ENCODE measurements at regions not wholly inside any gene's neighbourhood (a gene's known extent, or its start where the extent isn't known, plus 50 kb on each side); places are given as distances from the start of the nearest gene placed in this dataset.
"Not testable (repeated sequence)": the region's sequence is repeated elsewhere in the genome, so short reads cannot be mapped to it uniquely, and the experiment has no call there.

DNA sequence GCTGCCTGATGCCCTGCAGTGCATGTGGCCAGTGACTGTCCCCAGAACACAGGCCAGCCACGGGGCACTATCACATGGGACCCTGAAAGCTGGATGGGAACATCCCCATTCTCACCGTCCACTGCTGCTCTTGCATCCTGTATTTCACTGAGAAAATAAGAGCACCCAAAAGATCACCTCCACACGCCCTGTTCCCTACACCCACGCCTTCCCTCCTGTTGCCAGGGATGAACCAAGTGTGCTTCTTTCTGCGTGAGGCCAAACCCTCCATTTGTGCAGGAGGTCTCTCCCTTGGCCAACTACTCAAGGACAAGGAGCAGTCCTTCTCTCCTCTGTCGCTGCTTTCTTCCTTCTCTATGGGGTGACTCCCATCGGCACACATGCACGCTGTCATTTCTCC is 118.3 kb downstream of the LRRC37A3 start:
- DNase-seq = not testable (repeated sequence)

DNA sequence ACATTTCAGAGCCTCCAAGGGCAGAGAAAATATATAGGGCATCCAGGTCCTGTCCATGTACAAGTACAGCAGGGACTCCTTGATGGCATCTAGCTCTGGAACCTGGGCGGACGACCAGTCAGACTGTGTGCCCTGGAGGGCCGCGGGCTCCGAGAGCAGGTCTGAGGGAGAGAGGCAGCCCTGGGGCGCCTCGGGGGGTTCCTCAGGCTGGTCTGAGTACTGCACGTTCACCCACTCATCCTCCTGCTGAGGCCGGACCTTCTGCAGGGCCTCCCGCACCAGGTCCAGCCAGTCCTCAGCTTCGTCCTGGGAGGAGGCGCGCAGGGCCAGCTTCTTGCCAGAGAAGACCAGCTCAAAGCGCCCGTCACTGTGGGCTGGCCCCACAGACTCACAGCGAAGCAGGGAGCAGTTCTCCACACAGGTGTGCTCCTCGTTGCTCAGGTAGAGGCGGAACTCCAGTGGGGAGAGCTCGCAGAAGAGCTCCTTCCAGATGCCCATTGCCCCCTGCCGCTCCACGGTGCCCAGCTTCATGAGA is 118.8 kb downstream of the LRRC37A3 start:
- not testable (repeated sequence) for DNase-seq

DNA sequence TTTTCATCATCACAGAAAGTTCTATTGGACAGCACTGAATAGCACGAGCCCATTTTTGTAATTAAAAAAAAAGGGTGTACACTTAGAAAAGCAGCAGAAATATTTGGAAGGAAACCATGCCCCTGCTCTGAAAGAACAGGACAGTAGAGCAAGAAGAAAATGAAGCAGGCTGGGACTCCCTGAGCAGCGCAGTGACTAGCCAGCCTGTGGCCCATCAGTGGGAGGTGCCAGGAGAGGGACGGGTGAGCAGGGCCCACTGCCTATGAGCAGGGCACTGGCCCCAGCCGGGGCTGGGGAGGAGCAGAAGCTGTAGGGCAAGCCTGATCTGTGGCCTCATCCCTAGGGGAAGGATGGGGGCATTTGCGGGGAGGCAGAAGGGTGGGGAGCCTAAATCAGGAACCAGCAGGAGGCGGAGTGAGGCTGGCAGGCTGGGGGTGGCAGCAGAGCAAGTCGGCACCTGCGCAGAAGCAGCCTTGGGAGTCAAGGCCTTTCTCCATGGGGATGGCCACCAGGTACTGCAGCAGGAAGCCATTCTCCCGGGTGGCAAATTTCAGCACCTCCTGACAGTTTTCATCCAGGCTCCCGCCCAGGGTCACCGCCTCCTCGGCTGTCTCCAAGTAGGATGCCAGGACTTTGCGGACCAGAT is 119.6 kb downstream of the LRRC37A3 start:
- not testable (repeated sequence) for DNase-seq

DNA sequence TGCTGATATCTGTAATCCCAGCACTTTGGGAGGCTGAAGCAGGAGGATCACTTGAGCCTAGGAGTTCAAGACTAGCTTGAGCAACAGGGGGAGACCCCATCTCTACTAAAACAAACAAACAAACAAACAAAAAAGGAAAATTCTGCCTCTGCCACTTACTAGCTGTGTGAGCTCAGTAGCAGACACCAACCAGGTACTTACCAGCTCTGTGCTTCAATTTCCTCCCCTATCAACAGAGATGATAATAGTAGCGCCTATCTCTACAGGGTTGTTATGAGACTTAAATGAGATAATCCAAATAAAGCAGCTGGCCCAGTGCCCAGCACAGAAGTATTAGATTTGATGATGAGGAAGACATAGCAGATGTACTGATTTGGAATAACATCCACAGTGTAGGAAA is 120.3 kb downstream of the LRRC37A3 start:
- not testable (repeated sequence) for DNase-seq

DNA sequence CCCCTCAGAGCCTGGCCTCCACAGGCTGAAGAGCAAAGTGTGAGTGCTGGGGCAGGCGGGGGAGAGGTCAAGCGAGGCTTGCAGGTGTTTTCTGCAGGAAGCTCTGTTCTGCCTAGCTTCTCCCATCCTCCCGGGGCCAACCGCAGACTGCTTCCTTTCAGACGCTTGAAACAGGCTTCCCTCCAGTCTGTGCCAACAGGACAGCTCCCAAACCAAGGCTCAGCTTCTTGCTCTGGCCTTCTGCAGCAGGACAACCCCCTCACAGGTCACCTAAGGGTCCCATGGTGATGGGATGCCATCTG is 120.8 kb downstream of the LRRC37A3 start:
- DNase-seq = not testable (repeated sequence)

DNA sequence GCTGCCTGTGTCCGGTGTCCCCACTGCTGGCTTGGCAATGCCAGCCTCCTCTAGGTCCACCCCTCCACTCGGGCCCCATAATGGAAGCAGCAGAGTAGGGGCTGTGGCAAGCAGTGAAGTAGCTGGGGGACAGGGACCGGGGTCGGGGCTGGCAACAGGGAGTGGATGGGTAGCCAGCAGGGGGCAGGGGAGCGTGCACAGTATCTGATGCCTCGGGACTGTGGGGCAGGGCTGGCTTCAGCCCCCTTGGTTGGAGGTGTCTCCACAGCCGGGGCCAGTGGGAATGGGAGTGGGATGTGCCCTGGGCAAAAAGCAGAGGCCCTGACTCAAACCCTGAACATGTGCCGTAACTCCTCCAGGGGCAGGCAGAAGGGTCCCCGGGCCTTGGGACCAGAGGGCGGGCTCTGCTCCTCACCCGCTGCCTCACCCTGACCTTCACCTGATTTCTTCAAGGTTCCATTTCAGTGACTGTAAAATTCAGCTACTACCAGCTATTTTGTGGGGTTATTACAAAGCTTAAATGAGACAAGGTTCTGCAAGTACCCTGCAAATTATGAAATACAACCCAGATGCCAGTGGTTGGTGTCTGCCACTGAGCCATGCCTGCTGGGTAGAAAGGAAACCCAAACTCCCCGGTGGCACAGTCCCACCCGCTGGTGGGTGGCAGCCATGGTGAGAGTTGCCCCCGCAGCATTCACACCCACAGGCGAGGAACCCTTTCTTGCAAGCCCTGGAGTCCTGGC is 121.4 kb downstream of the LRRC37A3 start:
- not testable (repeated sequence) for DNase-seq

DNA sequence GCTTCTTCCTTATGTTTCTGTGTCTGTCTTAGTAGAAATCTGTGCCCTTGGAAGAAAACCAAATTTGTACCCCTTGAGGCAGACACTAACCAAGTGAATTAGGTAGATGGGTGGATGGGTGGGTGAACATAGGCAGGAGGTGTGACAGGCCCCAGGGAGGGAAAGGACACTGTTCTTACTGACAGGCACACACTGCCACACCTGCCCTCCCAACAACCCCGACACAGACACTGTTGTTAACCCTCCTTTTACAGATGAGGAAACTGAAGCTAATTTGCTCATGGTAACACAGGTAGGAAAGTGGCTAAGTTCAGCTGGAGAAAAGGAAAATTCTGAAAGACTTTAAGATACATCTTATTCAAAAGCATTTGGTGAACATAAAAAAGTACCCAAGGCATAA is 123.9 kb downstream of the LRRC37A3 start:
- DNase-seq = not testable (repeated sequence)

DNA sequence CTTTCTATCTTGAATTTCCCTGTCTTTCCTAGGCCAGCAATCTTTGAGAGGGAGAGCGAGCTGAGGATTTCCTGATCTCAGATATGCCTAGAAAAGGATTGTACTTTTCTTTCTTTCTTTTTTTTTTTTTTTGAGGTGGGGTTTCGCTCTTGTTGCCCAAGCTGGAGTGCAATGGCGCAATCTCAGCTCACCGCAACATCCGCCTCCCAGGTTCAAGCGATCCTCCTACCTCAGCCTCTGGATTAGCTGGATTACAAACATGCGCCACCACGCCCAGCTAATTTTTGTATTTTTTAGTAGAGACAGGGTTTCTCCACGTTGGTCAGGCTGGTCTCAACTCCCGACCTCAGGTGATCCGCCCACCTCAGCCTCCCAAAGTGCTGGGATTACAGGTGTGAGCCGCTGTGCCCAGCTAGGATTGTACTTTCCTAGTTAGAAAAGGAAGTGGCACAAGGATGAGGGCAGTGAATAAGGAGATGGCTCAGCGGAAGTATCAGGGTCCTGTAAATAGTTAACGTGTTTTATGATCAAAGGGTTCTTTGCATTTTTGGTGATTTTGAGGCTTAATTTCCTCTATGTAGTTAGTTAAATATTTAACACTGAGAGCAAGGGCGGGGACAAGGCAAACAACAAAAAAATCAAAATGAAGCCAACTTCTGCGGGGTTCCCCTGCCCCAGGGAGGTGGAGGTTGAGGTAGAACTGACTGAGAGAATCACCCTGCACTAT is 124.6 kb downstream of the LRRC37A3 start:
- not testable (repeated sequence) for DNase-seq

DNA sequence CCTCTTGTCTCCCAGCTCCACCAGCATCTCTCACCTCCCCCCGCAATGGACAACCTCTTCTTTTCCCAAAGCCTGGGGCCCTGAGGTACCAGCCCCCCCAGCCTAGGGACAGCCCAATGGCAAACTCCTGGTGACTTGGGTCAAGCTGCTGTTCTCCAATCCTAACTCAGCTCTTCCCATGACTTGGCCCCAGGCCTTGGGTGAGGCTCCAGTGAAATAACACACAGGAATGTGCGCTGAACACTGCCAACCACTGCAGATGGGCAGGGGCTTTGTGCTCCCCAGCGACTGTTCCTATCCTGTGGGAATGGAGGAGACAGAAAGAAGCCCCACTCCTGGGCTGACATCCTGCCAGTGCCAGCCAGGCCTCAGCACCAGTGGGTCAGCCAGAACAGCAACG is 125.2 kb downstream of the LRRC37A3 start:
- DNase-seq = not testable (repeated sequence)

DNA sequence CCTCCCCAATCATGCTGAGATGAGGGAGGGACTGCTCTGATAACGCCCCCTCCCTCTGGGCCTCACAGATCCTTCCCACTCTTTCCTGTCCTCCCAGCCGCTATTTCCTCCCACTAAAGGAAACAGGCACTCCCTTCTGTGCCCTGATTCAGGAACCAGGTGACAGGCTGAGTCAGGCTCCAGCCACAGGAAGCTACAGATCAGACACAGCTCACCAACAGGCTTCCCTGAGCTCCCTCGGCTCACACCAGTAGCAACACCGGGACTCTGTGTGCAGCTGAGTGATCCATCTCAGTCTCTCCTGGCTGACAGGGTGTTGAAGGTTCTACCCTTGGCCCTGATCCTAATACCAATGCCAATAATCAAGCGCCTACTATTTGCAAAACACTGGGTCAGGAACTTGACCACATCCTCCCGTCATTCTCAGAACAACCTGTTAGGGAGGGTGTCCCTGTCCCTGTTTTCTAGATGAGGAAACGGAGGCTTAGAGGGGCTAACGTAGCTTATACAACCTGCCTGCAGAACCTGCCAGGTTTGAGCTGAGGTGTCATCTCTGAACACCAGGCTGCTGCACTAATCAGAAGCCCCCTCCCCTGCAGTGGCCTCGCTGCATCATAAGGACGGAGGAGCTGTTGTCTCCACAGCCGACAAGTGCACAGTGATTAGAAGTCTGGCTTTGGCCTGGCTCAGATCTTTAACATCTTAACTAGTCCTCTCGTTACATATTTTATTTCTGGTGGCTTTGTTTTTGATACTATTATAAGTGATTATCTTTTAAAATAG is 126.3 kb downstream of the LRRC37A3 start:
- DNase-seq = not testable (repeated sequence)

DNA sequence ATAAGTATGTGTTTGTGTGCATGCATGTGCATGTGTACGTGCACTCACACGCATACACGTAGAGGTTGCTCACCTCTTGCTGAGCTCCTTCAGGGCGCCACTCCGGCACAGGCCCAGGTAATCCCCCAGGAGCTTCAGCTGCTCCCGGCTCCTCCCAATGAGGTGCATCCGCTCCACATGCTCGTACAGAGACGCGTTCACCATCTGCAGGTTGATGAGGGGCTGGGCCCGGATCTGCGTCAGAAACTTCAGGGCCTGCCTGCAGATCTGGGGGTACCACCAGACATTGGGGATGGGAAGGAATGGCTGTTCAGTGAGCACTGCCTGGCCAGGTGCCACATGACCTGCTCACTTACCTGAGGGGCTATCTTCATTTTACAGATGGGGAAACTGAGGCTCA is 127.0 kb downstream of the LRRC37A3 start:
- DNase-seq = not testable (repeated sequence)

DNA sequence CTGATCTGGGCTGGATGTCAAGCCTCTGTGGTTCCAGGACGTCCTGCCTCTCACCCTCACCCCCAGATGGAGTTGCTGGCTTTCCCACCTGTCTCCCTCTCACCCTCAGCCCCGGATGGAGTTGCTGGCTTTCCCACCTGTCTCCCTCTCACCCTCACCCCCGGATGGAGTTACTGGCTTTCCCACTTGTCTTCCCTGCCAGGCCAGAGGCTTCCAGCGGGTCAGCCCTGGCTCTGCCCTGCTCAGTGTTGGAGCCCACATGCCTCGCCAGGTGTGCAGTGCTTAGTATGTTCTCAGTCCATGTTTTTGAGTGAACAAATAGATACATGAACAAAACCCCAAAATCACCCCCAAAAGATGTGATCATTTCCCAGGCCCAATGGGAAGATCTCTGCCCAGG is 127.6 kb downstream of the LRRC37A3 start:
- DNase-seq = not testable (repeated sequence)

DNA sequence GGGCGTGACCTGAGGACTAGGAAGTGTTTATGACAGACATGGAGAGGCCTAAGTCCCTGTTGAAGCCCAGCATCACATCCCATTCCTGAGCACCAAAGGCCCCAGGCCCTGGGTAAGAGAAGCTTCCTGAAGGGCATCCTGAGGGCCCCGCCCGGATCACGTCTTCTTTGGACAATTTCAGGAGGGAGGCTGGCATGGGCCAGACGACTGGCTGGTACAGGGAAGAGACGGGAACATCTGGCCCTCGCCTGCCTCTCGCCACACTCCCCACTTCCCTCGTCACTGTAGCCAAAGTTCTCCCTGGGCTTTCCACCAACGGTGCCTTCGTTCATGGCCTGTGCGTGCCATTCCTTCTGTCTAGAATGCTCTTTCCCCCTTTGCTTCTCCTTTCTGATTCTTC is 128.1 kb downstream of the LRRC37A3 start:
- DNase-seq = not testable (repeated sequence)

DNA sequence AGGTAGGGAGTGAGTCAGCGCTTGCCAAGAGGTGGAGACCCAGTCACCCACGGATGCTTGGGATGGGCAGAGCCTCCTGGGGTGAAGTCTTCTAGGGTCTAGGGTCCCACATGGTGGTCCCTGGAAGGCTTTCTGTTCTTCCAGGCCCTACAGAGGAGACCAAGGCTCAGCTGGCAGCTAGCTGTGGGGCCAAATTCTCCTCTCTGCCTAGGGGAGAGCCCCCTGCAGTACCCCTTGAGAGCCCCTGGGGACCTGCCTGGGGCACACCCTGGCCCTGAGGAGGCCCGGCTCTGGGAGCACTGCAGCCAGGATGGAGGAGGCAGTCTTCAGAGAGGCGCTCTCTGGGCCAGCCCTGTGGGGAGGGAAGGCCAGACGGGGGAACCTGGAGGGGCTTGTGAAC is 128.6 kb upstream of the SMURF2 start:
- DNase-seq = not testable (repeated sequence)

DNA sequence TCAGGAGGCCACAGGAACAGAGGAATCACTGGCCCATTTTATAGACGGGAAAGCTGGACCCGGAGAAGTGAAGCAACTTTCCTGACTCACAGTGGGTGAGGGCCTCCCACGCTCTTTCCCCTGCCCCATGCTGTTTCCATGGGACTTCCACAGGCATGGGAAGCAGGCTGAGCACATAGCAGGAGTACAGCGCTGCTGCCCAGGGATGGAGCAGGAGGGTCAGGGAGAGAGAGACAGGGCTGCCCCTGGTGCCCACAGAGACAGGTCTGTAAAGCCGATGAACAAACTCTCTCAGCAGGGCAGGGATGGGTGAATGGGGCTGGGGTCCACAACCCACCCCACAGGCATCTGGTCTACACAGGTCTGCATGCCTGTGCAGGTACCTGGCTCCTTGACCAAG is 128.1 kb upstream of the SMURF2 start:
- not testable (repeated sequence) for DNase-seq

DNA sequence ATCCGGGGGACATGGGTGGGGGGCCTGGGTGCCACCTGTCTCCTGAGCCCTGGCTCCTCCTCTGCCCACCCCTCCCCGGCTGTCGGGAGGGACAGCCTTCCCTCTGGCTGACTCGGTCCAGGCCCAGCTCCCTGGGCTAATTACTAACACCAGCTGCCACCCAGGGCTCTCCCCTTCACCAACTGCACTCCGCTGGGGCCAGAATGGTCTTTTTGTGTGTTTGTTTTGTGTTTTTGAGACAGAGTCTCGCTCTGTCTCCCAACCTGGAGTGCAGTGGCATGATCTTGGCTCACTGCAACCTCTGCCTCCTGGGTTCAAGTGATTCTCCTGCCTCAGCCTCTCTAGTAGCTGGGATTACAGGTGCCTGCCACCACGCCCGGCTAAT is 126.9 kb upstream of the SMURF2 start:
- DNase-seq = not testable (repeated sequence)

DNA sequence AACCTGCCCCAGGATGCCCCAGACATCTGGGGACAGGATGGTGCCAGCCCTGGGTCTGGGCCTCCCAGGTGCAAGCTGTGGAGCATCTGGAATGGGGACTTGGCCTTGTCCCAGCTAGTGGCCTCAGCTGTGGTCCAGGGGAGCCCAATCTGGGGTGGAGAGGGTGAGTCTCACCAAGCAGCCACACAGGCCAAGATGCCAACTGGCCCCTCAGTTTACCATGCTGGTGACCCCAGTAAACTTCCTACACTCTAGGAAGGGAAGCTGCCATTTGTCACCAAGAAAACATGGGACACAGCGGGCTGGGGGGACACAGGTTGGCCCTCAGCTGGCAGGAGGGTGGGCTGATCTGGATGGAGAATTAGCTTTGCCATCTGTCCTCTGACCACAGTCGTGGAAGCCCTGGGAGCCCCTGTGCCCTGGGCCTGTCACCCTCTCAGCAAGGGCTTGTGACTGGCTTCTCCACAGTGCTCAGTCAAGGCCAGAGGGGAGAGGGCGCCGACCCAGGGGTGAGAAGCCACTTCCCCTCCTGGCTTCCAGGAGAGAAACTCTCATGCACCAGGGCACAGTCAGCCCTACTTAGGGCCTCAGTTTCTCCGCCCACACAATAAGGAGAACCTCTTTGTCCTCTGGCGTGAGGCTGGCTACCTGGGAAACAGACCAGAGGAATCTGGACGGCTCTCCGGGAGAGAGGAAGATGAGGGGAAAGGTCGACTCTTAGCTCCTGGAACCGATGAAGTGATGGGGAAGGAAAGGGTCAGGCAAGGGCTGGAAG is 126.4 kb upstream of the SMURF2 start:
- no peak for DNase-seq

DNA sequence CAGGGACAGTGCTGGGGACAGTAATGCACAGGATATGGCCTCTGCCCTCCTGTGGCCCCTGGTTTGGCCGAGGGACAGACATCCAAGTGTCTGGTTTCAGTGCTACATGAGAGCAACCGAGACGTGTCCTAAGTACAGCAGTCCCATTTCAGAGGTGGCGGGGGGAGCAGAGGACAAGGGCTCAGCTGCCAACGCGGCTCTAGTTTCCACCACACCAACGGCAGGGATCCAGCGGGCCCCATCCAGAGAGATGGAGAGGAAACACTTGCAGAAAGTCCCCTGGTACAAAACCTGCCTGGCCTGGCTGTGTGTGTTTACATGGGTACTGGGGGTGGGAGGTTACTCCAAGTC is 125.8 kb upstream of the SMURF2 start:
- DNase-seq = no peak

DNA sequence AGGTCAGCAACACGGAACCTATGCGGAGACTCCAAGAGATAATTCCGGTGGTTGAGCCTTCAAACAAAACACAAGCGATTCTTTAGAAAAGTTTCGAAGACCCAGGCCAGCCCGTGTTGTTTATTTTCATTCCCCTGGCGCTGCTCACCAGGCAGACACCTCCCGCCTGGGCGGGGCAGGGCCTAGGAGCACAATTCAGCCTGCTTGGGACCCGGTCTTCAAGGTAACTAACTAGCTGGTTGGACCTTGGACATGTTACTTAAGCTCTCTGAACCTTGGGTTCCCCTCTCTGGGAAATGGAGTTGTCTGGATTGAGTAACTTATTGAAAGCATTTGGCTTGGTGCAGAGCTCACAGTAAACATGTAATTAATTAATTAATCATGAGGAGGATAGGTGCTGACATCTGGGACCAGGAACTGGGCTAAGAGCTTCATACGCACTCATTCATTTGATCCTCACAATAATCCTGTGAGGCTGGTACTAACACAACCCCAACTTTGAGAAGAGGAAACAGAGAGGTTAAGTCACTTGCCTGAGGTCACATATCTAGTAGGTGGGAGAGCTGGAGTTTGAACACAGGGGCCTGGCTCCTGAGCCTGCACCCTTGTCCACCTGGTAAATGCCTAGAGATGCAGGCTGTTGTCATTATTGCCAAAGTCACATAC is 125.3 kb upstream of the SMURF2 start:
- DNase-seq = no peak

DNA sequence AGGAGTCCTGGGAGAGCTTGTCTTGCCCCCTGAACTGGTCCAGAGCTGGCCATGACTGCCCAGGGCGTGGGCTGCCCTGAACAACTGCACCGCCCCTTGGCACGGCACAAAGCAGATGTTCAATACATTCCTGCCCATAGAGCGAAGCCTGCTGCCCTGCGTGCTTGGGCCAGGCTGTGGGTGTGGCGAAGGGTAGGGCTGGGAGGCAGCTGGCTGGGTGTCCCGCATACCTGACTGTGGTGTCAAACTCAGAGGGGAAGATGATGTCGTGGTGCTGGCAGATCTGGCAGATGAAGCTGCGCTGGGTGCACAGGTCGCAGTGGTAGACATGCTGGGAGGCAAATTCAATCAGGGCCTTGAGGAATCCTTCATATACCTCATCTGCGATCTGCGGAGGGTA is 124.2 kb upstream of the SMURF2 start:
- no peak for DNase-seq

DNA sequence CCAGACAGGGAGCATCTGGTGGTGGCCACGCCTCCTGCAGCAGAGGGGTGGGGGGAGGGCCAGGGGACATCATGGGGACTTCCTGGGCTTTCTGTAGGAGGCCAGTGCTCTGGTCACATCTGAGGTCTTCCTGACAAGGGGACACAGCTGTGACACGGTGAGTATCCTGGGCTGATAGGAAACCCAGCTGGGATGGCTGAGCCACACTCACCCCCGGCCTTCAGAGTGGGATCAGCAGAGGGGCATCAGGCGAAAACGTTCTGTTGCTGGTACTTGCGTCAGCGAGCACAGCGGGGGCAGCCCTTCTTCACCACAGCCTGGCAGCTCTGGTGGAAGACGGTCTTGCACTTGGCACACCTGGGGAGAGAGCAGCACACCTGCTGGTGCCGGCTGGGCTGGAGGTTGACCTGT is 122.9 kb upstream of the SMURF2 start:
- no peak for DNase-seq
